CD4-positive, alpha-beta T cell treated with Interleukin-15 for 1 hour (primary cell): ENCODE measurements at regions not wholly inside any gene's neighbourhood (a gene's known extent, or its start where the extent isn't known, plus 50 kb on each side); places are given as distances from the start of the nearest gene placed in this dataset.

Experiments
- DNase-seq: peaks from one replicate; pipeline ENCODE4 v3.0.0-alpha.2; 2020

DNA sequence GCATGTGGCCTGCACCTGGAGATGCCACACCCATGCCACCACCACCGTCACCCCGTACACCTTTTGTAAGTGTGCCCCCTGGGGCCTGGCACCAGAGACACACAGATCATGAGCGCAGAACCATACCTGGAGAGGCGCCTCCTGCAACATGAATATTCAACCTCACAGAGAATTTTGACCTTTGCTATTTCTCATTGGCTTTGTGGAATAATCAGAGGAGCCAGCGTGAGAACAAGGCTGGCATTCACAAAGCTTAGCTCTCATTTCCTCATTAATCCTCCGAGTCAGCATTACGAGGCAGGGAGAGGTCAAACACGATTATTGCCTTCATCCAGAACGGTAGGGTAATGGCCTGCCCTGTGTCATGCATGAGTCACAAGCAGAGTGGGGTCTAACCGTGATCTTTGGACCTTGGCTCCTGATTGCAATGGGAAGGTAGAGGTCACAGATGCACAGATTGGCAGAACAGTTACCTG is 73.0 kb upstream of the POMGNT2 start:
- peak; percentile 55 for DNase-seq

DNA sequence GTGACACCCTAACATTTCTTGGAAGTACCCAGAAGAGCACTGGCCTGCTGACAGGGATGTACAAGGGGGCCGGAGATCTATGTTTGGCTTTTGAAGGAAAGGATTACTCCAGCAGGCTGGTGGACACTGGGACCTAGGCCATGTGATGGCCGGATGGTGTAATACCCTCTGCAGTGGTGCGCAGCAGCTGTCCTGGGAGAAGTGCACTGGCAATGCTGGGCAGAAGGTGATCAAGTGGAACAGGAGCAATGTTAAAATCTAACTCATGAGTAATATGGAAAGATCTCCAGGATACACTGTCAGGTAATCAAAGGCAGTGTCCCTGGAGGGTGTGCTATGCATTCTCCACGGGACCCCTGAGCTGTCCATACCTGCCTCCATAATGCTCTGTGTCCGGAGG is 71.2 kb upstream of the POMGNT2 start:
- no peak for DNase-seq

DNA sequence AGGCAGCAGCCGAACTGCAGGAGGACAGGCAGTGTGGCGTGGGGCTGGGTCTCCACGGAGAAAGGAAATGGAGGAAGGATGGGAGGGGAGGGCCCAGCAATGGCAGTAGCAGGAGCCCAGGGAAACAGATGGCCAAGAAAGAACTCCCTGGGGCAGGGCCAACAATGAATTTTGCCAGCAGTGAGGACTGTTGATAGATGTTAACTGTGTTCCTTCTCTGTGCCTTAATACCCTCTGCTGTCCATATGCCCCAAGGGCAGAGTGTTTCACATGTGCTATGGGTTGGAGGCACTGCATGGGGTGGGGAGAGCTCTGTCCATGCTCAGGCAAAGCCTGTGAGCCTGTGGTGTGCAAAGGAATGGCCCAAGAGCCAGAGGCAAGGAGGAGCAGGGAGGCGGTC is 70.8 kb upstream of the POMGNT2 start:
- DNase-seq: no peak

DNA sequence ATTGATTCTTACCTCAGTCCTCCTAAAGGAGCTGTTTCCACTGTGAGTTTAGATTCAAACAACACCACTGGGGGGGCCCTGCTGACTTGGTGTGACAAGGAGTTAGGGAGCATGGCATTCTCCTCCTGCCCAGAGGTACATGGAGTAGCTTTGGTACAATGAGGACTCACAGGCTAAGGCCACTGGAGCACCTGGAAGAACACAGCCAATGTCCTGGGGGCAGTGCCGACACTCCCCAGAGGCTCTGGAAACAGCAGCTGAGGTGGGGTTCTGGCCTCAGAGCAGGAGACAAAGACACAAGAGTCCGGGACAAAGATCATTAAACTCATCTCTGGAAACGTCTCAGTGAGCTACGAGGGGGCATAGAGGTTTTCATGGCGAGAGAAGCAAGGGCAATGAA is 69.7 kb upstream of the POMGNT2 start:
- DNase-seq: no peak

DNA sequence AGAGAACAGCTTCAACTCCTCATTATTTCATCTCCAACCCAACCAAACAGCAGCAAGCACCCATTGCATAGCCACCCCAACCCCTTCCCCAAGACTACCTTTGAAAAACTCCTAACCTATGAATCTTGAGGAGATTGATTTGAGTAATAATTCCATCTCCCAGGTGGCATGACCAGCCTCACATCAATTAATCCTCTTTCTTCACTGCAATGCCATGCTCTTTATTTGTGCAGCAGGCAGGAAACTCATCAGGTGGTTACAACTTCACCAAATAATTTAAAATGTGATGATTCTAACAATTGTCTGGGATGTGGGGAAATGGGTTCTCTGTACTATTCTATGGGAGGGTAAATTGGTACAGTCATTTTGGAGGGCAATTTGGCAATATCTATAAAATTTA is 68.1 kb upstream of the POMGNT2 start:
- no peak for DNase-seq

DNA sequence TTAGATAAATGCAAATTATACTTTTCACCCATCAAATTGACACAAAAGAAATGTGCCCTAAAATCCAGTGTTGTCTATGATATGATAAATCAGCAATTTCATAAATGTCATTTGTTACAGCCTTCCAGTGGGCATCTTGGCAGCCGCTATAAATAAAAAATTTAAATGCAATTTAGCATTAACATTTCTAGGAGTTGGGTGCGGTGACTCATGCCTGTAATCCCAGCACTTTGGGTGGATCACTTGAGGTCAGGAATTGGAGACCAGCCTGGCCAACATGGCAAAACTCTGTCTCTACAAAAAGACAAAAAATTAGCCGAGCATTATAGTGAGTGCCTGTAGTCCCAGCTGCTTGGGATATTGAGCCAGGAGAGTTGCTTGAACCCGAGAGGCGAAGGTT is 65.9 kb upstream of the POMGNT2 start:
- no peak for DNase-seq

DNA sequence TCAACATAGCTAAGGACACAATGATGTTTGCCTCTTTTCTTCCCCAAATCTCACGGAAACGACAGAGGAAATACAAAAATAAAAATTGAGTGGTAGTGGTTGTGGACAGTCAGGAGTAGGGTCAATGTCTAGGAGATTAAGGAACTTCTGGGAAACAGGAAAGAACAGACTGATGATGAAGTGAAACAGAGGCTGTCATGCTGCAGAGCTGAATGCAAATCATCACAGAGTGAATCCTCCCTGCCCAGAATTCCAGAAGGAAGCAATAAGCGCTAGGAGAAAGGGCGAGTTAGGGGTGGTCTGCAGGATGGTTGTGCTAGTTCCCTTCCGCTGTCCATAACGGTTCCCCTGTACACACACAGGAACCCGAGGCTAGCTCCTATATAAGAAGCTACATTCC is 64.7 kb upstream of the POMGNT2 start:
- no peak for DNase-seq

DNA sequence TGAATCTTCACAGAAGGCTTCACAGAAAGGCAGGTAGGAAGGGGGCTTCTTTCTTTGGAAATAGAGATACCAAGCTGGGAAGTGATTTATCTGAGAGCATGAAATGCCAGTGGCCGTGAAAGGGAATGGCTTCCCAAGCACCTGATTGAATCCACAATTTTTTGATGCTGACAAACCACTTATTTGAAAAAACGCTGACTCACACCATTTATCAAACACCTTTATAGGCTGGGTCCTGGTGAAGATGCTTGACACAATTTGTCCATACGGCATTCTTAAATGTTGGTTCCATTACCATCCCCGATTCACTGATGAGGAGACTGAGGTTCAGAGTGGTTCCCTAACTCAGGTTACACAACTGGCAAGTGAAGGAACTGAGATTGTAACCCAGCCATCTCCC is 64.1 kb upstream of the POMGNT2 start:
- no peak for DNase-seq

DNA sequence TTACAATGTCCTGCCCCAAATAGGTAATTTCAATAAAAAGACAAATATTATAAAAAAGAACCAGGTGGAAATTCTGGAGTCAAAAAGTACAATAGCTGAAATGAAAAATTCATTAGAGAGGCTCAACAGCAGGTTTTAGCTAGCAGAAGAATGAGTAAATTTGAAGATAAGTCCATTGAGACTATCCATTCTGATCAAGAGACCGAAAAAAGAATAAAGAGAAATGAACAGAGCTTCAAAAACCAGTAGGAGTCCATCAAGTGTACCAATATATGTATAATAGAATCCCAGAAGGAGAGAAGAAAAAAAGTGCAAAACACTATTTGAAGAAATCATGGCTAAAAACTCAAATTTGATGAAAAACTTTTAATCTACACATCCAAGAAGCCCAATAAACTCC is 60.5 kb upstream of the POMGNT2 start:
- no peak for DNase-seq

DNA sequence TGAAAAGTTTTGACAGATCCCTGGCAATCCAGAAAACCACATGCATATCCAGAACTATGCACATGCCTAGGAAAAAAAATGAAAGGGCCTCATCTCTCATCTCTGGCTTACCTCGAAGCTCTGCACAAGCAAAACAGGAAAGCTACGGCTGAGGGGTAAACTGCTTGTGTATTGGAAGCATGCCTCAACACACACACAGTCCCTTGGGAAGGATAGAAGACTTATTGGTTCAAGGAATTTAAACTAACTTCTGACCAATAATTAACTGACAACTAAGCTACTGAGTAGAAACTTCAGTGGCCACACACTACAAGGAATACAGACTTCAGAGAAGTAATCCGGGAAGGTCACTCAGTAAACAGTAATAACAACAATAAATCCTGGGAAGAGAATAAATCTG is 59.9 kb upstream of the POMGNT2 start:
- no peak for DNase-seq

DNA sequence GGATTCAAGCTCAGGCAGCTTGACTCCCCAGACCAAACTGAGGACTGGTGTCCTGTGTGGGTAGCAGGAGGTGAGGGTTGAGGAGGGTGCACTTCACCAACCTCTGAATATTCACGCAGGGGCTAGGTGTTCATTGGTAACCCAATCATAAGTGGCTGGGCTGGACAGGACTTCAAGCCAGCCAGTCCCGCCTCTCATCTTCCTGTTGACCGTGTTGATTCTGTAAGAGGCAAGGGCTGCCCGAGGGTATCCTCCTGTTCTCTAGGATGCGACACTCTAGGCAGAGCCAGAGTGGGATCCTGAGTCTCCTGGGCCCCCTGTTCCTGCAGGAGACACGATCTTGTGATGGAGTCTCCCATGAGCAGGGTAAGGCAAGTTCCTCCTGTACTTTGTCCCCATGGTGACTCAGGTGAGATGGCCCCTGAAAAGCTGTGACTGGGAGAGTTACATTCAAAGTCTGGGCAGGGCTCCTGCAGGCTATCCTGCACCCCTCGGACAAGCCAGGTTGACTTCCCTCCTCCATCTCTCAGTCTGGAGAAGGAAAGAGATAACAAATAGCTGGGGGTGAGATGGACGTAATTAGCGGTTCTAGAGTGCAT is 58.1 kb upstream of the POMGNT2 start:
- DNase-seq: no peak

DNA sequence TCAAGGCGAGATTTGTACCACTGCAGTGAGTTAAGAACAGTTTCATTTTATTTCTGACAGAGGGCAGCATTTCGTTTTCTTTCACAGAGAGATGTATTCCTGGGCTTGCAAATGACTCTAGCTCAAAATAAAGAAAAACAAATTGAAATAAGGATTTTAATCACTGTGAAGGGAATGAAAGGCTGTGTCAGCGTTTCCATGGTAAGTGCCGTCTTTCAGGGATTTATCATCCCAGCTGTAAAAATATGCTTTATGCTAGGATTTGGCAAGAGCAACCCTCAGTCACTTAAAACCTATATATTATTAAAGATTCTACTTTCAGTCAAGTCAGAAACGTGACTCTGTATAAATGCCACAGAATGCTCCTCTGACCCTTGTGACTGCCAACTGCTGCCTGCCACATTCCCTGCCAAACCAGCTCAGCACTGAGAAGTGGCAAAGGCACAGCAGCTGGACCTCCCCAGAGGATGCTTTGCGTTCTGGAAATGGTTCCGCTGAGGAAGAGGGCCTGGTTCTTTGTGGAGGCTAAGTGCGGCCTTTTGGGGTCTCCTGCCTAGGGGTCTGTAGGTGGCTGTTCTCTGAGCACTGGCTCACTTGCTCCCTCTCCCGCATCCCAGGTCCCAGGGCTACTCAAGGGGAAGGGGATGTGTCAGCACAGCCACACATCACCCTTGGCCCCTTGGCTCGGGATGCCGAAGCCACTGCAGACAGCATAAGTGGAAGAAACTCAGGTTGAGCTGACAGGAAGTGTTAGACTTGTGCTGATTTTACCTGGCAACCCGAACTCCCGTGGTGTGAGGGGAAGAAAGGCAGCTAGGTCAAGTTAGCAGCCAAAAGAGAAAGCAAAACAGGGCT is 56.6 kb upstream of the POMGNT2 start:
- DNase-seq: peak; percentile 48

DNA sequence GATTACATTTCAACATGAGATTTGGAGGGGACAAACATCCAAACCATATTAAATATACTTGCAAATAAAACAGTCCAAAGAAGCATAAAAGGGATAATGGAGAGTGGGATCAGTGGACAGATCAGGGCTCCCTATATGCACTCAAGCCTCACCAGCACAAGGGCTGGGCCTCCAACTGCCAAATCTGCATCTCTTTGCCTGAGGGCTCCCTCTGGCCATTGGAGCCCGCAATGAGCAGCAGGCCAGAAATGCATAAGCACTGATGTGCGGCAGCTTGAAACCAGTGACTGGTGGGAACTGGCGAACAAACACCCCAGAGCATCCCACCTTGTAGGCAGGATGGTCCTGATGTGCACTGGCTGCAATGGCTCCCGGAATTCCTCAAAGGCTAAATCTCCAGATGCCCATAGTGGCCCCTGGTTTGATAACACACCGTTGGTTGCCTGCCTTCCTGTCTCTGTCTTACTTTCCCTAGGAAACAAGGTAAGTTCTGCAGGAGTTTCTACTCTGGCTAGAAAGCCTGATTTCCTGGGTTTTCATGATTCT is 55.9 kb upstream of the POMGNT2 start:
- DNase-seq: no peak

DNA sequence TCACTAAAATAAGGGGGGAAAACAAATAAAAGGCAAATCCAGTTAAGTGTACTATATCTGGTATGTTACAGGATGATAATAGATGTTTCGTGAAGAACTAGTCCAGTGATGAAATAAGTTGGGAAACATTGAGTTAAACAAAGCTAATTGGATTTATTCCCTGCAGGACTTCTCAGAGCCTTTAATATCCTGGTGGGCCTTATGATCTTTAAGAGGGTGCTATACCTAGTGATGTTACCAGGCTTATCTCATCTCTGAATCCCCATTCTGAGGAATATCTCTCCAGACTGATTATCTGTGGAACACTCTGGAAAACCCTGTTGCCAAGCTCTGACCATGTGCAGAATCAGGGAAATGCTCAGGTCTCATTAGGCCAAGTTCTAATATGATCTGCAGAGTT is 54.8 kb upstream of the POMGNT2 start:
- DNase-seq: no peak

DNA sequence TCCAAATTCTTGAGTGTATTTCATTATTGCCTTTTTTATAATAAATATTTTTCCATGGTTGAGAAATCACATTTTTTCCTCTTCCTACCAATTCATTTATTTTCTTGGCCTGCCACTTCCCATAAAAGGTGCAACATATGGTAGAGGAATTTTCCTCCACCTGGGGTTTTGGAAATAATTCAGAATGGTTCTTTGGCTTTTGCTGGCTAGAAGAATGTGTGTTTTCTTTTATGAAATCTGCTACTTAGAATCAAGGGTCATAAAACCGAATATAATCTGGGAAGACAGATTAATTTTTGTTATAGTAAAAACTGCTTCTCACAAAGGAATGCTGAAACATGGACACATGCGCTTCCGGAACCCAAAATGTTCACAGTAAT is 54.0 kb upstream of the POMGNT2 start:
- DNase-seq: no peak

DNA sequence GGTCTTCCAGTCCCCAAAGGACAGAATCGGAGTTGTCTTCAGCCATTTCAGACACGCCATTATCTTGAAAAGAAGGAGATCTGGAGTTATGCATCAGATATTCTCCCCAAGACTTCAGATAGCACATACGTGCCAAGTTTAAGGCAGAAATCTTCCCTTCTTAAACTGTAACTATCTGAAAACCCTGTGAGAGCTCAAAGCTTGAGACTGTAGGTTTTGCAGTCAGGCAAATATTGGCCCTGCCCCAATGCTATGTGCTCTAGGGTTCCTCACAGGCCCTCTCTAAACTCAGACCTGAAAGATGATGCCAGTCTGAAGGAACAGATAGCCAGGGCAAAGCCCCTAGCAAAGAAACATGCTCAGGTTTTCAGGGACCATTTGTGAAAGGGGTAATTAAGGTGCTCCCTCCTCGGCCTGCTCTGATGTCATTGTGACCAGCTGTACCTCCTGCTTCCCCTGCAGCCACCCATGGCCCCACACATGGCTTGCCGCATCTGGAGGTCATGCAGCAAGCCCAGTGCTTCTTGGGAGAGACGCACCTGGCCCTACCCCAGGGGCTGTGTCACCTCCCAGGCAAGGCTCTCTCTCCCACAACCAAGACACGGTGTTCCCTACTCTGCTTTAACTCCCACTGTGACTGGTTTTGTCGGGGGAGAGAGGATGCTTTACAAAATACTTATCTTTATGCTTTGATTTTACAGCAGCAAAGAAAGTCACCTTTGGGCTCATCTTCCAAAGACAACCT is 53.4 kb upstream of the POMGNT2 start:
- DNase-seq: no peak

DNA sequence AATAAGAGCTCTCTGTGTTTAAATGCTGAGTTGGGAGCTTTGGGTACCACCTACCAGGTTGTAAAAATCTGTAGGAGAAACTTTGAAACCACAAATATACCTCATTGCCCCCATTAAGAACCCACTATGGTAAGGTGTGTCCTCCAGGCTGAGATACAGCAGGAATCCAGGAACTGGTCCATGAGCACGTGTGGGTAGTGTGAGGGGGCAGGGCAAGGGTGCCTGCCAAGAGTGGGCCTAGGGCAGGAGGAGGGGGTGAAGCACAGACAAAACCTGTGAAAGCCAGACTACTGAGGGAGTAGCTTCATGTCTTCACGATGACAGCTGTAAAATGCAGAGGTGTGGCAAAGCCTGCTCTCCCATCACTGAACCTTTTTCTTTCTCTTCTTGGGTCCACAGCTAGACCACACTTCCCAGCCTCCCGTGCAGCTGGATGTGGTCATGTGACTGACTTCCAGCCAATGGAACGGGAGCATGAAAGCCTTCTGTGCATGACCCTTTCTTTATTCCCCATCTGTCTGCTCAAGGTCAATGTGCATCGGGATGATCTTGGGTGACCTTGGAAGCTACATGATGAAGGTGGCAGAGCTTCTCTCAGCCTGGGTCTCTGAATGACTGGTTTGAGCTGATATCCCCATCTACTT is 51.1 kb upstream of the POMGNT2 start:
- no peak for DNase-seq

DNA sequence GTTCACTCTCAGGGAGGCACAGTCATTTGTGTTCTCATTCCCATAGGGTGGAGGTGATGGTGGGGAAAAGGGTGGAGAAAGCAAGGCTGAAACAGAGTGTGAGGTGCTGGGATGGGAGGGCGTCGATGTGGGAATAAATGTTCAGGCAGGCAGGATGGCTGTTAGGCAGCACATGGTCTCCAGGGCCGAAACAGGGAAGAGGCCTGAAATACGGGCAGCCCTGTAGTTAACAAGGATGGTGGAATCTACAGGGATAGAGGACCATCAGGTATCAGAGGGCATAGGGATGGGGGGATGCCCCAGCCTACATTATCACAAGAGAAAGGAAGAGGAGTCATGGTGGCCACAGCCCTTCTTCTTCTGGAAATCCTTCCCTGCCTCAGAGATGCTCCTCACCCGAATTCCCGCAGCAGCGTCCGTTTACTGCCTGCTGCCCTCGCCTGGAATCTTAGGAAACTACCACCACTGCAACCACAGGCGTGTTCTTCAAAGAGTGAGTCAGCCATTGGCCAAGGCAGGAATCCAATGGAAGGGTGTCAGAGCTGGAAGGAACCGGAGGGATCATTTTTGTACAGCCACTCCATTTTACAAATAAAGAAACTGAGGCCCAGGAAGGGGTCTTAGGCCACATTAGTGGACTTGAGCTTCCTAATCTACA is 49.7 kb upstream of the POMGNT2 start:
- no peak for DNase-seq
